Stimulated activated CD8-positive, alpha-beta memory T cell treated with anti-CD3 and anti-CD28 coated beads, Interleukin-7, amount 100 ng/mL, for 48 hours (primary cell): ENCODE measurements at regions not wholly inside any gene's neighbourhood (a gene's known extent, or its start where the extent isn't known, plus 50 kb on each side); places are given as distances from the start of the nearest gene placed in this dataset.

Source experiments
- DNase-seq, 2 donors: peaks; one replicate each; pipeline ENCODE4 v3.0.0-alpha.2; 2020; ENCODE audit warnings: low read depth in 1 of 2; ENCODE audit errors: extremely low read depth in 1 of 2

DNA sequence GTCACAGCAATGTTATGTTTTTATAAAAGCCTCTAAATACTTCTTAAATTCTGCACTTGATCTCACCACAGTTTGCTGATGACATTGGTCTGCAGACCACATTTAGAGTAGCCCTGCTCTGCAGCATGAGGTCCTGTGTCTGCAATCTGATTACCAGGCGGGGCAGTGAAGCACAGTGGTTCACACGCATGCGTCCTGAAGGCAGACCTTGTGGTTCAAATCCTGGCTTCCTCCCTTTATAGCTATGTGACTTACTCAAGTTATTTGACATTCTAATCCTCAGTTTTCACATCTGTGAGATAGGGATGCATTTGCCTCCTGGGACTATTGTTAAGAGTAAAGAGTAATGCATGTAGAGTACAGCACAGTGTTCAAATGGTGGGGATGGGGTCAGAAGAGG, 50.3 kb downstream of the BMAL2 start:
- DNase-seq = no peak

DNA sequence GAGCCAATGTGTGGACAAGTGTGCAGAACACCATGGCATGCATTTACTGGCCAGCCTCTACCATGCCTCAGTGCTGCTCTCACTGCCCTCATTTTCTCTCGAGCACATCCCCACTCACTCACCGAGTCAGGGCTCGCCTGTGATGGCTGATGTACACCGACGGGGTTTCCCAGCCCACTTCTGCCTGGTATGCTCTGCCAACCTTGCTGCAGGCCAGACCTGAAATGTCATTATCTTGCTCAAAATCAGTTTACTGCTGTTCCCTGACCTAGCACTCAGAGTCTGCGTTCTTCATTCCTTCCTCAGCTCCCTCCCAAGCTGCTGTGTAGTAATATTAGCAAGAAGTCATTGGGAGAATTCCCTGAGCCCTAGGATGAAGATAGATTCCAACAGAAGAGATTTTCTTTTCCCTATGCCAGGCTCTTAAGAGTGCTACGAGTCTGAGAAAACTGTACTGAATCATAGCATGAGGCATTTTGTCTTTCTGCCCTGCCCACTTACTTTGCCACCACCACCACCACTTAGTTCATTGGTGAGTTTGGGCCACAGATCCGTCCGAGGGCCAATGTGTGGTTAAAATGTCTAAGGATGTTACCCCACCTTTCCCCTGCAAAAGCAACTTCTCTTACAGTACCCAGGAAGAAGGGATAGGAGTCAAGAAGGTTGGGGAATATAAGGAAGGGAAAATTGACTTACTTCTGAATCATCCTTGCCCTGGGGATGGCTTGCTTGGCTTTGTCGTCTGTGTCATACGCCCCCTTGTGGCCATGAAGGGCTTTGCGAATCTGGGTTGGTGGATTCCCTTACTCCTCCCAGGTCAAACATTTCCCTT, 51.0 kb downstream of the BMAL2 start:
- peak; percentile 9 to 36 for DNase-seq

DNA sequence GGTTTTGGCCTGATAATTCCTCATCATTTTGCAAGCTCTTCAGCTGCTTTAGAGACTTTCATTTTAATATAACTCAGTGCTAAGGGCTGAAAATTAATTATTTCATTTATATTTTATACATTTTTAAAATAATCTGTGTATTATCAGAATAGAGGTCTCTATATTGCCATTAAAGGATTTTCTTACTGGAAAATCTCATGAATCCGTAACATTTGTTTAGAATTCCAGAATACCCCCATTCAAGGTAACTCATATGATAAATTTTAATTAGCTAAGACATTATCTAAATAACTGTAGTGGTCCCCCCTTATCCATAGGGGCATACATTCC, 51.6 kb downstream of the BMAL2 start:
- DNase-seq = no peak

DNA sequence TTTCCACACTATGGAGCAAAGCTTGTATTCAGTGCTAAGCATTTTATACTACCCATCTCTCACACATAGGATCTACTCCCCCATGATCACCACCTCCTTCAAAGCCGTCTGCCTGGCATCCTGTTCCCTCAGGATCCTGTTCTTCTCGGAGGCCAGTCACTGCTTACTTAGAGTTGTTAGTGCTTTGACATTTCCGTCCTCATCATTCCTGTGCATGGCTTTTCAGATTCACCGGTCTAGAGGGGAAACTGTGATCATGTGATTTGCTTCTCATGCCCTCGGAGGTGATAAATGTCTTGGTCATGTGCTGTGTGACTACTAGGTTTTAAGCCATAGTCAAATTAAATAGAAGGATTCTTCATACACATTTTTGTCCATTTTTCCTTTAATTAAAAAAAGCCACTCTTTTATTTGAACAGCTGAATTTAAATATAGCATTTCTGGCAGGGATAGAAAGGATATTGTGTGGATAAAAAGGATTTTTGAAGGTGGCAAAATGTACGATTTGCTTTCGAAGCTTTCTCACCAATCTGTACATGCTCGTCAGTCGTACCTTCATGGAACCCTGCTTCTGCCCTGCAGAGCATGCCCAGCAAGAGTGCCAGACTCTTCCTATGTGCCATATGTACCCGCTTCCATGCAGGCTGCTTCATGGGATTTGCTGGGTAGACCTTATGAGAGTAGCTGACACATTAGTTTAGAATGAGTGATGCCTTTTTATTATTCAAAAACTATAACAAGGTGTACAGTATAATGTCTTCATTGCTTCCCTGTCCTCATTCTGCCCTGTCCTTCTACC, 53.3 kb downstream of the BMAL2 start:
- DNase-seq = no peak

DNA sequence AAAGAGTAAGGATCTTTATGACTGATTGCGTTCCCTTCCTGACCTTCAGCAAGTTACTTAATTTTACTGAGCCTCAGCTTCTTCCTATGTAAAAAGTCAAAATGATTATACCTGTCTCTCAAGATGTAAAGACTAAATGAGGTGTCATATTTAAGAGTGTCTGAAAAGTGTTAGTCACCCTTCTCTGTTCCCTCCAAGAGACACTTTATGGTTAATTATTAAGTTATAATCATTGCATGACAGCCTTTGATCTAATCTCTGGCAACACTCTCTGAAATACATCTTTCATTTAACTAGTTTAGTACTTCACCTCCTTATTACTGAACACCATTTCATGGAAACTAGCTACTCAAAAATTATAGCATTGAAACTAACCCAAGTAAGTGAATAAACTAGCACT, 54.8 kb downstream of the BMAL2 start:
- DNase-seq = no peak

DNA sequence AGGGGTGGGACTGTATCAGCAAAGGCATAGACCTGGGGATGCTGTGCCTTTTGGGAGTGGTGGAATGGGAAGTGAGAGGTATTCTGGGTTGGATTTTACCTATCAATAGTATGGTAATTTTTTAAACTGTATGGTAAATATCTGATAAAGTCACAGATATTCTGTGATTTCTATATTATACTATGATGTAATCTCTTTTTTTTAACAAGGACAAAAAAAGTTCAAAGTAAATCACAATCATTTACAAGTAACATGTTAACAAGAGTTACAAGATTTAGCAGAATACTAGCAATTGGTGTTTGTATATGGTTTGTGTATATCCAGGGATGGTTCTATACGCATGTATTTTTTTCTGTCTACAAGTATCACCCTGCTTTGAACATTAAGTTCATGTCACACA, 56.0 kb downstream of the BMAL2 start:
- DNase-seq = no peak

DNA sequence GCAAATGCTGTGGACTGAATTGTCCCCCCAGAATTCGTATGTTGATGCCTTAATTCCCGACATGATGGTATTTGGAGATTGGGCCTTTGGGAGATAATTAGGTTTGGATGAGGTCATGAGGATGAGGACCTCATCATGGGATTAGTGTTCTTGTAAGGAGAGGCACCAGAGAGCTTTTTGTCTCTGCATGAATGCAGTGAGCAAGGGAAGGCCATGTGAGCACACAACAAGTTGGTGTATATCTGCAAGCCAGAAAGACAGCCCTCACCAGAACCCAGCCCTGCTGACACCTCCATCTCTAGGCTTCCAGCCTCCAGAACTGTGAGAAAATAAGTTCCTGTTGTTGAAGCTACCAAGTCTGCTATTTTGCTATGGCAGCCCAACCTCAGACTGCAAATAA, 51.9 kb upstream of the SMCO2 start:
- no peak for DNase-seq

DNA sequence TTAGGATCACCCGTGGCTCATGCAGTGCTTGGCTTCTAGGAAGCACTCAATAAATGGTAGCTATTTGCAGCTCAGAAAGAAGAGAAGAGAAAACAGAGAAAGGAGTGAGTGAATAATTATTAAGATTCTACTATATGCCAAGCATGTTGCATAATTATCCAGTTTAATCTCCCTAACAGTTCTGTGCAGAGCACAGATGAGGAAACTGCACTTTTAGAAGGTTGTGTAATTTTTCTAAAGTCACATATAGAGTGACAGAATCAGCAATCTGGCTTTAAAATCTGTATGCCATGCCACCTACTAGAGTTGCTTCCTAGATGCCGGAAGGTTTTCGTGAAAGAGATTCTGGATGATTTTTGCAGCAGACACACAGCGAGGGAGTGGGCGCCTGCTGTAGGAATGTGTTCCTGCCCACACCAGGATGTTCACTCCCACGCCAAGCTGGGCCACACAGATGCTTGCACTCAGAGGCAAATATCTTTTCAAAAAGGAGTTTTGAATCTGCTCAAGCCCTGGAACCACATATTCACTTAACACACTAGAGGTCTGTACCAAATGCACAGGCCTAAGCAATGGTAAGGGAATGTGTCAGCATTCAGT, 50.2 kb upstream of the SMCO2 start:
- no peak for DNase-seq
